IMR-90 (cell line): ENCODE measurements at regions not wholly inside any gene's neighbourhood (a gene's known extent, or its start where the extent isn't known, plus 50 kb on each side); places are given as distances from the start of the nearest gene placed in this dataset.

Experiments
- ATAC-seq: fragments of 200-7000 bp; cut with Tn5 transposase; 2 replicates; pipeline ENCODE4 v1.9.1; 2020; ENCODE audit warnings: low read depth, mild to moderate bottlenecking, moderate library complexity
- BruUV-seq: library from RNA; stranded (reverse); fragments of 400-500 nt; replicated peaks from 2 replicates; lab custom pipeline; 2021; lab: Mats Ljungman, UMichigan
- CTCF ChIA-PET: fragments of 300-600 bp; formaldehyde crosslinking; extraction: SDS; loops from one replicate; lab custom pipeline; 2021; ENCODE audit warnings: antibody characterized with exemption; lab: Yijun Ruan, JAX
- POLR2A ChIA-PET: fragments of 300-600 bp; sonication (Branson Sonifier 250); formaldehyde crosslinking; loops from one replicate; lab custom pipeline; 2022; ENCODE audit warnings: antibody characterized with exemption; ENCODE audit not compliant: unreplicated experiment; lab: Charles Lee
- DNase-seq: peaks from one replicate; pipeline ENCODE4 v3.0.0; 2013
- H2AFZ ChIP-seq: replicated peaks from 2 replicates; pipeline ENCODE3; 2013; ENCODE audit warnings: low read length, mild to moderate bottlenecking; ENCODE audit not compliant: poor library complexity
- H2AK5ac ChIP-seq: 2 replicates; pipeline ENCODE4 v1.6.1; 2013; ENCODE audit warnings: low read depth, low read length, inconsistent platforms
- H2AK9ac ChIP-seq: replicated peaks from 2 replicates; pipeline ENCODE3; 2013; ENCODE audit warnings: mild to moderate bottlenecking, low read depth, low read length, moderate library complexity; ENCODE audit not compliant: poor library complexity
- H2BK120ac ChIP-seq: 2 replicates; pipeline ENCODE4 v1.6.1; 2013; ENCODE audit warnings: low read depth, low read length, inconsistent platforms
- H2BK15ac ChIP-seq: 3 replicates; pipeline ENCODE4 v1.6.1; 2013; ENCODE audit warnings: low read depth, low read length, inconsistent platforms
- H2BK20ac ChIP-seq: 2 replicates; pipeline ENCODE4 v1.6.1; 2013; ENCODE audit warnings: low read depth, mild to moderate bottlenecking, inconsistent platforms, low read length, moderate library complexity
- H2BK5ac ChIP-seq: 2 replicates; pipeline ENCODE4 v1.6.1; 2013; ENCODE audit warnings: mild to moderate bottlenecking, low read depth, low read length, inconsistent platforms; ENCODE audit not compliant: poor library complexity, severe bottlenecking
- H3K14ac ChIP-seq: replicated peaks from 2 replicates; pipeline ENCODE4 v1.6.1; 2013; ENCODE audit warnings: low read depth, low read length, inconsistent platforms
- H3K18ac ChIP-seq: 2 replicates; pipeline ENCODE4 v1.6.1; 2013; ENCODE audit warnings: low read depth, low read length, control low read depth
- H3K23ac ChIP-seq: 2 replicates; pipeline ENCODE4 v1.6.1; 2013; ENCODE audit warnings: low read depth, low read length, inconsistent platforms
- H3K27ac ChIP-seq: 2 replicates; pipeline ENCODE4 v1.5.1; 2013; ENCODE audit warnings: mild to moderate bottlenecking, control low read depth, low read length; ENCODE audit not compliant: insufficient read depth
- H3K27me3 ChIP-seq: 2 replicates; pipeline ENCODE4 v1.6.1; 2013; ENCODE audit warnings: low read length; ENCODE audit not compliant: control insufficient read depth, insufficient read depth
- H3K36me3 ChIP-seq: 2 replicates; pipeline ENCODE4 v1.6.1; 2013; ENCODE audit warnings: low read length, mixed read lengths; ENCODE audit not compliant: control insufficient read depth, insufficient read depth
- H3K4ac ChIP-seq: 2 replicates; pipeline ENCODE4 v1.6.1; 2013; ENCODE audit warnings: low read depth, low read length, inconsistent platforms
- H3K4me1 ChIP-seq: 2 replicates; pipeline ENCODE4 v1.6.1; 2013; ENCODE audit warnings: low read length, mixed read lengths; ENCODE audit not compliant: control insufficient read depth, insufficient read depth
- H3K4me2 ChIP-seq: 2 replicates; pipeline ENCODE4 v1.6.1; 2013; ENCODE audit warnings: low read depth, mild to moderate bottlenecking, control low read depth, low read length, moderate library complexity
- H3K4me3 ChIP-seq: 2 replicates; pipeline ENCODE4 v1.5.1; 2013; ENCODE audit warnings: low read depth, mild to moderate bottlenecking, control low read depth, low read length, moderate library complexity; ENCODE audit not compliant: insufficient read depth
- H3K56ac ChIP-seq: 2 replicates; pipeline ENCODE4 v1.6.1; 2013; ENCODE audit warnings: low read length, inconsistent platforms; ENCODE audit not compliant: insufficient read depth; ENCODE audit errors: extremely low read depth
- H3K79me1 ChIP-seq, 2 experiments: 2 replicates each; pipeline ENCODE4 v1.6.1; 2013; ENCODE audit warnings: low read length in 2 of 2, inconsistent platforms in 1 of 2, low read depth in 1 of 2
- H3K9ac ChIP-seq: 2 replicates; pipeline ENCODE4 v1.6.1; 2013; ENCODE audit warnings: low read depth, low read length, control low read depth
- H3K9me1 ChIP-seq: 2 replicates; pipeline ENCODE4 v1.6.1; 2013; ENCODE audit warnings: low read length, inconsistent platforms; ENCODE audit not compliant: insufficient read depth
- H3K9me3 ChIP-seq: 2 replicates; pipeline ENCODE4 v1.6.1; 2013; ENCODE audit warnings: low read length; ENCODE audit not compliant: control insufficient read depth, insufficient read depth
- H4K20me1 ChIP-seq: 2 replicates; pipeline ENCODE4 v1.6.1; 2013; ENCODE audit warnings: low read length, inconsistent platforms; ENCODE audit not compliant: insufficient read depth
- H4K5ac ChIP-seq: 2 replicates; pipeline ENCODE4 v1.6.1; 2013; ENCODE audit warnings: mild to moderate bottlenecking, low read depth, low read length, control low read depth
- H4K8ac ChIP-seq, 2 experiments: 2 replicates each; pipeline ENCODE4 v1.6.1; 2013; ENCODE audit warnings: low read depth in 2 of 2, low read length in 2 of 2, control low read depth in 1 of 2, inconsistent platforms in 1 of 2
- H4K91ac ChIP-seq: 2 replicates; pipeline ENCODE4 v1.6.1; 2013; ENCODE audit warnings: low read depth, low read length, inconsistent platforms; ENCODE audit not compliant: insufficient read depth
- MAZ ChIP-seq: IDR thresholded peaks from 2 replicates; pipeline ENCODE4 v1.6.1; 2012; ENCODE audit warnings: low read depth, mild to moderate bottlenecking, low read length, improper control_type of control experiment, moderate library complexity, borderline replicate concordance
- RAD21 ChIP-seq: IDR thresholded peaks from 2 replicates; pipeline ENCODE4 v1.6.1; 2012; ENCODE audit warnings: low read length, improper control_type of control experiment
- RFX5 ChIP-seq: IDR thresholded peaks from 2 replicates; pipeline ENCODE4 v1.8.0; 2012; ENCODE audit warnings: low read depth, mild to moderate bottlenecking, low read length, moderate library complexity
- WGBS, 2 experiments: methylation state at CpG; one replicate each; pipeline versions ENCODE4 v1.1.5 to v1.1.7; 2013; ENCODE audit warnings: missing lambda C conversion rate in 2 of 2; ENCODE audit not compliant: insufficient read length in 1 of 2; ENCODE audit errors: extremely low coverage in 2 of 2; 5-methylcytosine and 5-hydroxymethylcytosine counted together
- dilution Hi-C: fragments of 300-500 bp; cut with HindIII; formaldehyde crosslinking; loops from one replicate; pipeline ENCODE4 v1.14.3; 2018; ENCODE audit warnings: low sequenced_read_pairs; ENCODE audit not compliant: unreplicated experiment
- in situ Hi-C: fragments of 300-500 bp; cut with MboI; formaldehyde crosslinking; loops from 3 replicates; pipeline ENCODE4 v1.14.3; 2019; ENCODE audit warnings: low sequenced_read_pairs, inconsistent platforms, mixed read lengths
- intact Hi-C: fragments of 100-400 bp; cut with micrococcal nuclease; formaldehyde crosslinking; loops from 2 replicates; pipeline ENCODE4 v1.10.0; 2022

DNA sequence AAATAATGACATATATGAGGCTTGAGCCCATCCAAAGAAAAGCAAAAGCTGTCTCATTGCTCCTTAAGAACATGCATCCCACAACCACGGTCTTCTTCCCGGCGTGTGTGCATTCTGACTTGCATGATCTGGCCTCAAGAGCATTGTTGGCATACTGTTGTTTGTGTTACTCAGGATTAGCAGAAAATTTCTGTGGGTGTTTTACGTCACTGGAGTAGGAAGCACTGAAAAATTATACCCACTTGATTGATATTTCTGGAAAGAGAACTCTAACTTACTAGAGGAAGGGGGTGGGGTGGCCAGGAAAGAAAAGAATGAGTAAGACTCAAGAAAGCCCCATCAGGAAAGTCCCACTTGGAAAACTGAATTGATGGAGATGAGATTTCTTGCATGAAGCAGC lies 326.2 kb upstream of the PRDM1 start:
- in situ Hi-C loops (no loop called here), dilution Hi-C loops (no loop called here), intact Hi-C loops (no loop called here)
- peak overlapping the region; percentile 70; the same call in 1 of the 2 replicates for H3K4ac ChIP-seq
- H3K4me2 ChIP-seq = peak overlapping the region; percentile 38; the same call in 1 of the 2 replicates
- H2BK20ac ChIP-seq = peak overlapping the region; percentile 68; the same call in 1 of the 2 replicates
- H3K14ac ChIP-seq = 0 out of 2 replicates have a peak overlapping the region, but pooled peaks have one; percentile 40
- H3K9ac ChIP-seq = no peak overlapping the region
- no peak overlapping the region for H3K27ac ChIP-seq
- H4K5ac ChIP-seq = peak overlapping the region; percentile 38; the same call in 1 of the 2 replicates
- ATAC-seq (peak; percentile 75), DNase-seq (peak; percentile 95)
- peak overlapping the region; percentile 18; the same call in 1 of the 3 replicates for H2BK15ac ChIP-seq
- H3K56ac ChIP-seq = peak overlapping the region; percentile 12; the same call in 1 of the 2 replicates
- H2BK120ac ChIP-seq = peak overlapping the region; percentile 79
- no peaks in the 10 kb centered on the region for H3K27me3 ChIP-seq
- no peaks in the 10 kb centered on the region for H3K9me3 ChIP-seq
- H3K23ac ChIP-seq = peak overlapping the region; percentile 56; the same call in 1 of the 2 replicates
- H2AK9ac ChIP-seq = no peak overlapping the region
- H4K91ac ChIP-seq = 0 out of 2 replicates have a peak overlapping the region, but pooled peaks have one; percentile 10
- peak overlapping the region; percentile 42; the same call in 1 of the 2 replicates for H3K18ac ChIP-seq
- peaks cover 3% of the 10 kb centered on the region; the same call in 1 of the 2 replicates for H3K9me1 ChIP-seq
- H3K4me1 ChIP-seq = peaks cover 7% of the 10 kb centered on the region; the same call in 1 of the 2 replicates
- H3K36me3 ChIP-seq = no peaks in the 10 kb centered on the region
- CTCF ChIA-PET = no interaction called here
- H3K79me1 ChIP-seq = no peaks in the 10 kb centered on the region
- TF ChIP-seq RFX5 (no peak), RAD21 (peak; percentile 12; the same call in 1 of the 2 replicates), MAZ (no peak)
- no peak overlapping the region for H3K4me3 ChIP-seq
- no TSS peak for BruUV-seq
- H4K8ac ChIP-seq = peak overlapping the region in 1 of 2 experiments; percentile 62; a peak in 1 of 4 replicates
- H4K20me1 ChIP-seq = no peaks in the 10 kb centered on the region
- H2AFZ ChIP-seq = peak overlapping the region; percentile 36
- H2AK5ac ChIP-seq = no peak overlapping the region
- peak overlapping the region; percentile 63 for H2BK5ac ChIP-seq
- POLR2A ChIA-PET = no interaction called here
- no CpG with 5 or more reads among the region's 4 CpGs for WGBS, 2 experiments
